NCI-H510A treated with DMSO at 0.1 percent for 48 hours (cell line): ENCODE measurements at regions not wholly inside any gene's neighbourhood (a gene's known extent, or its start where the extent isn't known, plus 50 kb on each side); places are given as distances from the start of the nearest gene placed in this dataset.

Experiments
- DNase-seq: peaks from one replicate; lab custom pipeline; 2025; lab: John Stamatoyannopoulos, UW

- no peak for DNase-seq
These were observed 1193.6 kb downstream of the UQCRFS1 start for GRCh38 chr19:28019371-28019770.

GRCh38 chr19:28018499-28018898 lies 1194.5 kb downstream of the UQCRFS1 start:
- no peak for DNase-seq

- DNase-seq, result no peak
These were observed 1198.1 kb downstream of the UQCRFS1 start for GRCh38 chr19:28014615-28015405.

- DNase-seq, result no peak
These were observed 1200.6 kb downstream of the UQCRFS1 start for GRCh38 chr19:28012361-28012760.

- DNase-seq, result no peak
These were observed 1202.3 kb downstream of the UQCRFS1 start for GRCh38 chr19:28010656-28011055.

GRCh38 chr19:28009696-28010095 lies 1203.3 kb downstream of the UQCRFS1 start:
- DNase-seq, result no peak

- no peak for DNase-seq
These were observed 1204.3 kb downstream of the UQCRFS1 start for GRCh38 chr19:28008695-28009094.

GRCh38 chr19:28003543-28003942 lies 1209.4 kb downstream of the UQCRFS1 start:
- DNase-seq, result no peak

GRCh38 chr19:27997069-27997468 lies 1215.9 kb downstream of the UQCRFS1 start:
- no peak for DNase-seq

GRCh38 chr19:27993619-27994570 lies 1219.1 kb downstream of the UQCRFS1 start:
- DNase-seq, result no peak

GRCh38 chr19:27986299-27986698 lies 1226.7 kb downstream of the UQCRFS1 start:
- no peak for DNase-seq

- DNase-seq, result no peak
These were observed 1237.4 kb downstream of the UQCRFS1 start for GRCh38 chr19:27975419-27976005.

GRCh38 chr19:27974082-27974513 lies 1238.9 kb downstream of the UQCRFS1 start:
- DNase-seq, result no peak

GRCh38 chr19:27972291-27973040 lies 1240.5 kb downstream of the UQCRFS1 start:
- DNase-seq, result no peak

GRCh38 chr19:27971869-27972268 lies 1241.1 kb downstream of the UQCRFS1 start:
- DNase-seq, result no peak

- no peak for DNase-seq
These were observed 1241.9 kb downstream of the UQCRFS1 start for GRCh38 chr19:27971071-27971470.

- no peak for DNase-seq
These were observed 1246.5 kb downstream of the UQCRFS1 start for GRCh38 chr19:27966390-27966816.

GRCh38 chr19:27964185-27964584 lies 1248.8 kb downstream of the UQCRFS1 start:
- no peak for DNase-seq

- DNase-seq, result no peak
These were observed 1250.7 kb downstream of the UQCRFS1 start for GRCh38 chr19:27962264-27962663.

- DNase-seq, result no peak
These were observed 1257.2 kb downstream of the UQCRFS1 start for GRCh38 chr19:27955485-27956480.
